Inflammatory macrophage treated with lipopolysaccharide for 4 hours (primary cell): ENCODE measurements at regions not wholly inside any gene's neighbourhood (a gene's known extent, or its start where the extent isn't known, plus 50 kb on each side); places are given as distances from the start of the nearest gene placed in this dataset.

ENCODE experiments used
- DNase-seq: peaks from one replicate; pipeline ENCODE4 v3.0.0-alpha.2; 2020

DNA sequence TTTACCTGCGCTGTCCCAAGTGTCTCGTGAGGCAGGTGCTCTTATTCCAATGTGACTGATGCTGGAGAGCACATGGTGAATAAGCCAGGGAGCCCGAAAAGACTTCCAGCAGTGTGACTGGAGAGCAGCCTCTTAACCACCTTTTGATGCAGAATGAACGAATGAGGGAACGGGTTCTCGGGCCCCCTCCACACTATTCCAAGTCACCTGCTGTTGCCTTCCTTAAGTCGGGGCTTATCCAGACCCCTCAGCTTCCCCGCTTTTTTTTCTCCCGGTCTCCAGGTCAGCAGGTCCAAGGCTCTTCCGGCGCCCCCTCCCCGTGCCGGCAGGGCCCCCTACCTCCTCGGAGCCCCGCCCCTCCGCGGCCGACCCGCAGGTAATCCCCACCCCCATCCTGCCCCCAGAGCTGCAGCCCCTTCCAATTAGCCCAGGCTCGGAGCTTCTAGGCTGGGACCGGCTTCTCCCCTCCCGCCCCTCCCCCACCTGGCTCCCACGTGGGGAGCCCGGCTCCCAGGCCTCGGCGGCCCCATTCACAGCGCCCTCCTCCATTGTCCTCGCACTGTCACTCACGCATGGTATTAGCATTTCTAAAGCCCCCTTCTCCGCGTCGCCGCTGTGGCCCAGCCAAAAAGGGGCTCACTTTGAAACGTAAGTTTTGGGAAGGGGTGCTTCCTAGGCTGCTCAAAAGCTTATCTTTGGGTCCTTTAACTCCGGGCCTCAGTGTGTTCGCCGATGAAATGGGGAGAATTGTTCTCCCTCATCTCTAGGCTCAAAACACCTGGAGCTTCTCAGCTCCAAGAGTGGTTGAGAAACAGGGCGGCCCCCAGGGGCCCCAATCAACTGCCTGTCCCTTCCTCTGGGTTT is 56.2 kb upstream of the PJA1 start:
- no peak for DNase-seq

DNA sequence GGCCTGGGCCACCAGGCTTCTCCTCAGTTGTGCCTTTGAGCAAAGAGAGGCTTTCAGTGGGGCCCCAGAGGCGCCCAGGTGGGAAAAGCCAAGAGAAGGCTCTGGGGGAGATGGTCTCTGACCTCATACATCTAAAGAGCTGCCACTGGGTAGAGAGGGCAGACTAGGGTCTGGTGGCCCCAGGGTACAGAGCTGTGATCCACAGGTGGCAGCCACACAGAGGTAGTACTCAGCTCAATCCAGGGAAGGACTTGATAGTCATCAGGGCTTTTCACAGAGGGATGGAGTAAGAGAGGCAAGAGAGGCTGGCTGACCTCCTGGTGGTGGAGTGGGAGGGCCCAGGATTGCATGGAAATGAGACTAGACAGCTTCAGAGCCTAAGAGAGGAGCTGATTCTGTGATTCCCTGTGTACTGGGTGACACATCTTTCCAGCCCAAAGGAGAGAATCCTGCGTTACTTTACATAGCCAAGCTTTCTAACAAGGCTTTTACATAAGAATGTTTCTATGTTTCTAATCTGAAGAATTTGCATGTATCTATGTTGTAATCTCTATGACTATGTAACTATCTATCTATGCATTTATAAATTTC is 53.2 kb upstream of the PJA1 start:
- DNase-seq = no peak

DNA sequence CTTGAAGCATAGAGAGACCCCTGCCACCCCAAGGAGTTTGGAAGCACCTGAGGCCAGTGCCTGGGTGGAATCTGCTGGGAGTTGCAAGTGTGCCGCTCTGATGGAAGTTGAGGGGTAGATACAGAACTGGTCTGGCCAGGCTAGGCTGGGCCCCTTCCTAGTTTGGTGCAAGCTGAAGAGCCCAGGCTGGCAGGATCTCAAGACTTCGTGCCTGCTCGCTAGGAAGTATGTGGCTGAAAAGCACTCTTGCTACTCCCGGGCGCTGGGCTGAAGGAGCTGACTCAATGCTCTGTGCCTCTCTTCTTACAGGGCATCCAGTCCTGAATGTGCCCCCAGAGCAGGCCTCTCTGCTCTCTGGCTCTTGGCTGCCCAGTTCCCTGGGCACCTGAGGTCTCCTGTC is 51.7 kb upstream of the PJA1 start:
- DNase-seq = no peak

DNA sequence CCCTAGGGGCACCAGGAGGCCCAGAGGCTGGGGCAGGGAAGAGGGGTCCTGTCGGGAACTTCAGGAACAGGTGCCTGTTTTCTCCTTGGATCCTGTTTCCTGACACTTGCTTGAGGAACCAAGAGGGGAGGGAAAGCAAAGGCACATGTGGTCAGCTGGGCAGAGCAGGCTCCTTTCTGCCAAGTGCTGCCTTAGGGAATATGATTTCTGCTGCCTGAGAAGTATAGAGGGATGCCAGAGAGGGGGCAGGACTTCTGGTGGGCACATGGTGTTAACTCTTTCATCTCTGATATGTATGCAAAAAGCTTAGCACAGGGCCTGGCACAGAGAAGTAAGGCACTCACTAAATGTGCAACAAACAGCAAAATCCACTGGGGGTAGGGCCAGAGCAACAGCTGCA is 51.2 kb upstream of the PJA1 start:
- DNase-seq = no peak

DNA sequence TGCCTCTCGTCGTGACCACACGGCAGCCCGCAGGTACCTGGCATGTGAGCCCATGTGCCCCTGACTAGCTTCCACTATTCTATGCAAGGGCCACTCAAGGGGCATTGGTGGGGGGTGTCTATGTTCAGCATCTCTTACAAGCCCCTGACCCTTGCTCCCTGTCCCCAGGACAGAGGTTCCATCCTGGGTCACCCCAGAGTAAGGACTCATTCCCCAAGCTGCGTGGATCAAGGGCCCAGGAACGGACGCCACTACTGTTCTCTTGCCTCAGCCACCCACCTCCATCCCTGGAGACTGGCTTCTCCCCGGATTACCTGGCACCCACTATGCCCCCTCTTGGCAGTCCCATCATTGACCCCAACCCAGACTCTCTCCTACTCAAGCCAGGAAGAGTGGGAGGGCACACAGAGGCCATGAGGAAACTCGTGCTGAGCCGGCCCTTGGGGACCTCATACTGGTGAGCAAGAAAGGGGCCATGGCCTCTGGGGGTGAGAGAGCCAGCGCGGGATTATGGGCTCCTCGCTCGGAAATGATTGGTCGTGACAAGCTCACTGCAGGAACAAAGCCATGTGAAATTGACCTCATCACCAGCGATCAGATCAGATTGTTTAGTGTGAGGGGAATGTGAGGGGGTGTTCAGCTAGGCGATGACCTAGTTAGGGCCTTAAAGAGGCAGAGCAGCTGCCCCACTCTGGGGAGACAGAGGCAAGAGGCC is 50.1 kb upstream of the PJA1 start:
- no peak for DNase-seq
